Brain microvascular endothelial cell (primary cell): ENCODE measurements at regions not wholly inside any gene's neighbourhood (a gene's known extent, or its start where the extent isn't known, plus 50 kb on each side); places are given as distances from the start of the nearest gene placed in this dataset.
"Not testable (repeated sequence)": the region's sequence is repeated elsewhere in the genome, so short reads cannot be mapped to it uniquely, and the experiment has no call there.

ENCODE experiments used
- DNase-seq: peaks from one replicate; pipeline ENCODE4 v3.0.0-alpha.2; 2020
- H3K27ac ChIP-seq: fragments of 250-450 bp; sonication (Bioruptor Pico); 2 replicates; pipeline ENCODE4 v1.5.1; 2020; ENCODE audit warnings: mild to moderate bottlenecking, moderate library complexity
- H3K27me3 ChIP-seq: fragments of 250-450 bp; sonication (Bioruptor Pico); replicated peaks from 2 replicates; pipeline ENCODE4 v1.5.1; 2020; ENCODE audit warnings: mild to moderate bottlenecking
- H3K36me3 ChIP-seq: fragments of 250-450 bp; sonication (Bioruptor Pico); replicated peaks from 2 replicates; pipeline ENCODE4 v1.5.1; 2020; ENCODE audit warnings: mild to moderate bottlenecking
- H3K4me3 ChIP-seq: 2 replicates; pipeline ENCODE4 v1.5.1; 2011; ENCODE audit warnings: low read depth, mild to moderate bottlenecking, control low read depth, low read length, moderate library complexity
- CTCF ChIP-seq: IDR thresholded peaks from 2 replicates; pipeline ENCODE4 v1.5.1; 2011; ENCODE audit warnings: low read depth, mild to moderate bottlenecking, moderate library complexity, low read length, control low read depth, inconsistent platforms; ENCODE audit errors: missing control alignments
- in situ Hi-C: cut with HindIII; loops from 2 replicates; pipeline ENCODE4 v1.10.0; 2017; ENCODE audit warnings: low sequenced_read_pairs, low pct_ligation_motif_present

- no peaks in the 10 kb centered on the region for H3K36me3 ChIP-seq
- in situ Hi-C loops, result no loop called here
- H3K27ac ChIP-seq, result no peak overlapping the region
- no peak overlapping the region for H3K4me3 ChIP-seq
- DNase-seq, result no peak
- TF ChIP-seq CTCF, result no peak
- H3K27me3 ChIP-seq, result no peaks in the 10 kb centered on the region
Observed at GRCh38 chr4:33104273-33104672, 2384.1 kb downstream of the PCDH7 start.

GRCh38 chr4:33107814-33108213 lies 2387.6 kb downstream of the PCDH7 start:
- no peaks in the 10 kb centered on the region for H3K27me3 ChIP-seq
- DNase-seq, result no peak
- TF ChIP-seq CTCF, result no peak
- H3K4me3 ChIP-seq, result no peak overlapping the region
- no peaks in the 10 kb centered on the region for H3K36me3 ChIP-seq
- in situ Hi-C loops, result no loop called here
- H3K27ac ChIP-seq, result no peak overlapping the region

- Histone ChIP-seq H3K27ac (no peak overlapping the region), H3K4me3 (no peak overlapping the region), H3K36me3 (no peaks in the 10 kb centered on the region), H3K27me3 (no peaks in the 10 kb centered on the region)
- no peak for TF ChIP-seq CTCF
- no peak for DNase-seq
- in situ Hi-C loops, result no loop called here
Observed at GRCh38 chr4:33111117-33111516, 2390.9 kb downstream of the PCDH7 start.

- no peak for TF ChIP-seq CTCF
- H3K27me3 ChIP-seq, result no peaks in the 10 kb centered on the region
- H3K4me3 ChIP-seq, result no peak overlapping the region
- in situ Hi-C loops, result no loop called here
- H3K27ac ChIP-seq, result no peak overlapping the region
- DNase-seq, result no peak
- H3K36me3 ChIP-seq, result no peaks in the 10 kb centered on the region
Observed at GRCh38 chr4:33116871-33117270, 2396.7 kb downstream of the PCDH7 start.

- no peak overlapping the region for H3K4me3 ChIP-seq
- in situ Hi-C loops, result no loop called here
- H3K36me3 ChIP-seq, result no peaks in the 10 kb centered on the region
- no peaks in the 10 kb centered on the region for H3K27me3 ChIP-seq
- TF ChIP-seq CTCF, result no peak
- no peak overlapping the region for H3K27ac ChIP-seq
- no peak for DNase-seq
Observed at GRCh38 chr4:33126002-33126401, 2405.8 kb downstream of the PCDH7 start.

- DNase-seq, in situ Hi-C loops, H3K27me3 ChIP-seq, H3K27ac ChIP-seq, H3K4me3 ChIP-seq, H3K36me3 ChIP-seq: not testable (repeated sequence)
Observed at GRCh38 chr4:33130662-33131061, 2410.5 kb downstream of the PCDH7 start.

GRCh38 chr4:33133723-33134122 lies 2413.6 kb downstream of the PCDH7 start:
- Histone ChIP-seq H3K27ac (no peak overlapping the region), H3K36me3 (no peaks in the 10 kb centered on the region), H3K27me3 (no peaks in the 10 kb centered on the region), H3K4me3 (no peak overlapping the region)
- in situ Hi-C loops, result no loop called here
- DNase-seq, result no peak
- TF ChIP-seq CTCF, result no peak
